ENCODE measurements at regions not wholly inside any gene's neighbourhood (a gene's known extent, or its start where the extent isn't known, plus 50 kb on each side); places are given as distances from the start of the nearest gene placed in this dataset.

DNA sequence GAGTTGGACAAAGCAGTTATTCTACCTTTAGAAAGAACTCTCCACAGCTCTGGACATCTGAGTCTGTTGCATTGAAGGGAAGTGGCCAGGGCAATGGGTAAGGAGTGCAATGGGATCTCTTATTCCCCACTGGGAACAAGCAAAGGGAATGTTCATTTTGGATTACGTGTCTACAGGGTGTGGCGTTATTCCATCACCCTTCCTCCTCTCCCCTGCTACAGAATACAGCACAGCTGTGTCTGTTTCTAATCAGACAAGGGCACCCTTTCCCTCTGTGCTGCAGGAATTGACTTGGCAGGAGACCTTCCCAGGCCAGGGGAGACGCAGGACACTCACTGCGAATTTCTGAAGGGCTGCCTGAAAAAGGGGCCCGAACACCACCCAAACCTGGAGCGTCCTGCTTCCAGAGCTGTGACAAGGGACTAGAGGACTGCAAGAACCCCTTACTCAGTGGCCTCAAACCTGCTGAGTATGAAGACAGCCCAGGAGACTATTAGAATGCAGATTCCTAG lies 163.6 kb upstream of the RAB4A start:
- Mint-ChIP-seq H3K4me1 (ENCODE audit: low read depth) (no peaks in the 10 kb centered on the region), H3K36me3 (ENCODE audit: low read depth) (no peaks in the 10 kb centered on the region), H3K4me3 (no peak overlapping the region), H3K27me3 (ENCODE audit: low read depth) (peaks cover 7% of the 10 kb centered on the region), H3K9me3 (ENCODE audit: insufficient read depth) (no peaks in the 10 kb centered on the region), H3K27ac (no peak overlapping the region)
- no peak for ATAC-seq
- no peak for DNase-seq
- ChIA-PET CTCF (no interaction called here), POLR2A (no interaction called here)

DNA sequence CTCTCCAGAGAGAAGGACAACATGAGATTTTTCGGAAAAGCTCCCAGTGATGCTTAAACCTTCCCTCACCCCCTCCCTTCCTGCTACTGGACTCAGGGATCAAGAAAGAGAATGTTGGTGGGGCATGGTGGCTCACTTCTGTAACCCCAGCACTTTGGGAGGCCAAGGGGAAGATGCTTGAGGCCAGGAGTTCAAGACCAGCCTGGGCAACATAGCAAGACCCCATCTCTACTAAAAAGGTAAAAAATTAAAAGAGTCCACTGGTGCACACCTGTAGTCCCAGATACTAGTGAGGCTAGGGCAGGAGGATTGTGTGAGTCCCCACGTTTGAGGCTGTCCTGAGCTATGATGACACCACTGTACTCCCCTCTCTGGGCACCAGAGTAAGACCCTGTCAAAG lies 162.9 kb upstream of the RAB4A start:
- H3K4me3 Mint-ChIP-seq, result no peak overlapping the region
- no peaks in the 10 kb centered on the region for H3K4me1 Mint-ChIP-seq (ENCODE audit: low read depth)
- ChIA-PET POLR2A (interaction anchor here (0.8 kb wide), 1 partner anchor 16 kb away, joined by 3 read pairs; no protein-coding TSS in a partner anchor), CTCF (no interaction called here)
- H3K27me3 Mint-ChIP-seq (ENCODE audit: low read depth), result peaks cover 5% of the 10 kb centered on the region
- no peak for ATAC-seq
- H3K27ac Mint-ChIP-seq, result peak overlapping the region; percentile 45
- H3K36me3 Mint-ChIP-seq (ENCODE audit: low read depth), result no peaks in the 10 kb centered on the region
- no peak for DNase-seq
- no peaks in the 10 kb centered on the region for H3K9me3 Mint-ChIP-seq (ENCODE audit: insufficient read depth)

DNA sequence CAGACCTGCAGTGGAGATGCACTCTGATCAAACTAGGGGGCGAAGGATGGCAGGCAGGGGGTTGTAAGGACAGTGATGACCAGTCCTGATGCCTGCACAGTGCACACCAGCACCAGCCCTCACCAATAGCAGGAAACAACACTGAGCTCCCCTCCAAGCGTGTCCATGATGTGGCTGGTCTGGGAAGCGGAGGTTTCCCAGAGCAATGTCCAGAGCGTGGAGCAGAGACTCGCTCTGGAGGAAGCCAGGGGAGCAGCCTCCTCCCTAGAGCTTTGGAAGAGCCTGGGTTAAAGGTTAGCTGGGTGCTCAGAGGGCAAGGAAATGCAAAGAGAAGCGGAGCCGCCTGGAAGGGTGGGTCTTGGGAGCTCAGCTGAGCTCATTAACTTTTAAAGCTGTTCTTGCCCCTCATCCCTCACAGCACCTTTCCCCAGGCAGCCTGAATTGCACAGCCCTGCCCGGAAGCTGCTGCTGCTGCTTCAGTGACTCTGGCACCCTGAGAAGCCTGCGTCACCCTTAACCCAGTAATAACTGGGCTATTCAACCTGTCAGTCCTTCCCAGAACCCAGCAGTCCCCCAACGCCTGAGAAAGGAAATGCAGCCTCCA lies 162.2 kb upstream of the RAB4A start:
- peaks cover 5% of the 10 kb centered on the region for H3K27me3 Mint-ChIP-seq (ENCODE audit: low read depth)
- ATAC-seq, result no peak

DNA sequence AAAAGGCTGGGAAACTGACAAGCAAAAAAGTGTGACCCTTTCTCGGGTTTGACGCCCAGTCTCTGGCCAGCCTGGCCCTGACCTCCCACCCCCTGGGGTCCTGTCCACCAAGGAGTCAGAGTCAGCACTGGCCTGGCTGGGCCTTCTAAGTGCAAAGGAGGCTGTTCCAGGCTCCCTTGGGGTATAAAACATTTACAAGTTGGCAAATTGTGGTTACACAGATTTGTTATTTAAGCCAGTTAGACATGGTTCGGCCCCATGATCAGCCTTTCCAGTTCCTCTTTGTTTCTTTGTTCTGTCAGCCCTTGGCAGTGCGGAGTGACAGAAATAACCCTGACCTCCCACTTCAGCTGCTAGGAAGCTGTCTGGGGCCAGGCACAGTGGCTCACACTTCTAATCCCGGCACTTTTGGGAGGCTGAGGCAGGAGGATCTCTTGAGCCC lies 161.6 kb upstream of the RAB4A start:
- ChIA-PET POLR2A (no interaction called here), CTCF (no interaction called here)
- DNase-seq (no peak), ATAC-seq (no peak)
- peaks cover 5% of the 10 kb centered on the region for H3K27me3 Mint-ChIP-seq (ENCODE audit: low read depth)
- H3K9me3 Mint-ChIP-seq (ENCODE audit: insufficient read depth), result no peaks in the 10 kb centered on the region
- H3K4me3 Mint-ChIP-seq, result no peak overlapping the region
- H3K36me3 Mint-ChIP-seq (ENCODE audit: low read depth), result no peaks in the 10 kb centered on the region
- H3K27ac Mint-ChIP-seq, result no peak overlapping the region
- peaks cover 2% of the 10 kb centered on the region for H3K4me1 Mint-ChIP-seq (ENCODE audit: low read depth)

More for the DNA sequence above, 162.2 kb upstream of the RAB4A start:
- H3K4me3 Mint-ChIP-seq, result no peak overlapping the region
- no peak for DNase-seq
- H3K9me3 Mint-ChIP-seq (ENCODE audit: insufficient read depth), result no peaks in the 10 kb centered on the region
- ChIA-PET POLR2A (interaction anchor here (0.8 kb wide), 1 partner anchor 15 kb away, joined by 3 read pairs; no protein-coding TSS in a partner anchor), CTCF (no interaction called here)
- H3K4me1 Mint-ChIP-seq (ENCODE audit: low read depth), result no peaks in the 10 kb centered on the region
- H3K36me3 Mint-ChIP-seq (ENCODE audit: low read depth), result no peaks in the 10 kb centered on the region
- no peak overlapping the region for H3K27ac Mint-ChIP-seq

DNA sequence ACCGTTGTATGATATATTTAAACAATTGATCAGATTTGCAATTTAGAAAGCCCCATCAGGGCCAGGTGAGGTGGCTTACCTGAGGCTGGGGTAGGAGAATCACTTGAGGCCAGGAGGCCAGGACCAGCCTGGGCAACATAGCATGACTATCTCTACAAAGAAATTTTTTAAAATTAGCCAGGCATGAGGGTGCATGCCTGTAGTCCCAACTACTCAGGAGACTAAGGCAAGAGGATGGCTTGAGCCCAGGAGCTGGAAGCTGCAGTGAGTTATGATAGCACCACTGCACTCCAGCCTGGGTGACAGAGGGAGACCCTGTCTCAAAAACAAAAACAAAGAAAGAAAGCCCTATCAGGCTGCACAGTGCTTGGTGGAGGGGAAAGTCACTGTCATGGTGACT lies 159.9 kb upstream of the RAB4A start:
- no peak for DNase-seq
- no peaks in the 10 kb centered on the region for H3K36me3 Mint-ChIP-seq (ENCODE audit: low read depth)

DNA sequence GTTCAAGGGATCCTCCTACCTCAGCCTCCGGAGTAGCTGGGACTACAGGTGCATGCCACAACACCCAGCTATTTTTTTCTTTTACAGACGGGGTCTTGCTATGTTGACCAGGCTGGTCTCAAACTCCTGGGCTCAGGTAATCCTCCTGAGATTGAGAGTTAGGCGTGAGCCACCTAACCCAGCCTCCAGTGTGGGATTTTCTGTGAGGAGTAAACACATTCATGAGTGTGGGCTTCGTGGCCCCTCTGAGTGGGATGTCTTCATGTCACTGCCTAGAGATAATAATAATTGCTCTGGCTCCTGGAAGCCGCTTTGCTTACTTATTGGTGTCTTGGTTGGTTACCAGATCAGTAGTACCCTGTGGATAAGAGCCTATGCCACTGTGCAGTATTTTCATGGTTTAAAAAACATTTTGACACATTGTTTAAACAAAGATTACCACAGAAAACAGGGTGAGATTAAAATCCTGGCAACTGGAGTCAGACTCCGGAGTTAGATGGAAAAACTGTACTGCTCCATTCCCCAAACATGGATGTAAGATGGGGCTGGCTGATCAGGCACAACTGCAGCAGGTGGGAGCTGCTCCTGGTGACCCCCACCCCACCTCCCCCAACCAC lies 159.1 kb upstream of the RAB4A start:
- peaks cover 2% of the 10 kb centered on the region for H3K27me3 Mint-ChIP-seq (ENCODE audit: low read depth)
- no peak overlapping the region for H3K27ac Mint-ChIP-seq
- ChIA-PET CTCF (interaction anchor here (1.3 kb wide), 1 partner anchor 116 kb away, joined by 3 read pairs; no protein-coding TSS in a partner anchor), POLR2A (no interaction called here)
- ATAC-seq (no peak), DNase-seq (no peak)
- peaks cover 3% of the 10 kb centered on the region for H3K4me1 Mint-ChIP-seq (ENCODE audit: low read depth)
- no peaks in the 10 kb centered on the region for H3K36me3 Mint-ChIP-seq (ENCODE audit: low read depth)
- no peaks in the 10 kb centered on the region for H3K9me3 Mint-ChIP-seq (ENCODE audit: insufficient read depth)
- H3K4me3 Mint-ChIP-seq, result no peak overlapping the region

More for the DNA sequence above, 159.9 kb upstream of the RAB4A start:
- ATAC-seq, result no peak
- no peaks in the 10 kb centered on the region for H3K9me3 Mint-ChIP-seq (ENCODE audit: insufficient read depth)
- peaks cover 5% of the 10 kb centered on the region for H3K27me3 Mint-ChIP-seq (ENCODE audit: low read depth)
- H3K4me3 Mint-ChIP-seq, result no peak overlapping the region
- ChIA-PET POLR2A (no interaction called here), CTCF (interaction anchor here (1.3 kb wide), 1 partner anchor 116 kb away, joined by 3 read pairs; no protein-coding TSS in a partner anchor)
- peaks cover 3% of the 10 kb centered on the region for H3K4me1 Mint-ChIP-seq (ENCODE audit: low read depth)
- no peak overlapping the region for H3K27ac Mint-ChIP-seq

DNA sequence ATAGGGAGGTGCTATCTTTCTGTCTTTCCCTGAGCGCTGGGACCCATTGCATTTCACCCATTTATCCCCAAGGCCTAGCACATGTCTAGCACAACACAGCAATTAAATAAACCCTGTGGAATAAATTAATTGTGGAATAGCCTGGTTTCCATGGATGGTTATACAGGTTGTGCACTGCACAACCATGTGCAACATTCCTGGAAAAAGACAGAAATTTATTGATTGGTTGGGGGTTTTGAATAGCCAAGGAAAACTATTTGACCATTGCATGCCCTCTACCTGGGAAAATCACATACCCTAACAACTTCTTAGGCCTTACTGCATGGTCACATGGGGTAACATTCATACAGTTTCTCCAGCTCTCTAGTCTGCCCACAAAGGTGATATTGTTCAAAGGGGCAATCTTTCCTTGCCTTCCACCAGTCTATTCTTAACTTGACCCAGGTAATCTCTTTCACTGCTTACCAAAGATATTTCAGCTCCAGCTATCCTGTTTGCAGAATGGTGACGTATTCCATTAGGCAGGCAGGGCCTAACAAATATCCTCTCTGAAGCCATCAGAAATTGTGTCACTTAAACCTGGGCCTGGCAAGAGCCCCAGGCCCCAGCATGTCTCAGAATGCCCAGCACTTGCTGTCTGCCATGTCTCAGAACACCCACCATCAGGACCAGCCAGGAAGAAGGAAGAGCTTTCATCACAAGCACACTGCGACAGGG lies 157.9 kb upstream of the RAB4A start:
- Mint-ChIP-seq H3K27me3 (ENCODE audit: low read depth) (peaks cover 2% of the 10 kb centered on the region), H3K4me3 (no peak overlapping the region), H3K9me3 (ENCODE audit: insufficient read depth) (no peaks in the 10 kb centered on the region), H3K27ac (no peak overlapping the region), H3K36me3 (ENCODE audit: low read depth) (no peaks in the 10 kb centered on the region), H3K4me1 (ENCODE audit: low read depth) (peaks cover 3% of the 10 kb centered on the region)
- DNase-seq (no peak), ATAC-seq (no peak)
- ChIA-PET CTCF (no interaction called here), POLR2A (no interaction called here)

DNA sequence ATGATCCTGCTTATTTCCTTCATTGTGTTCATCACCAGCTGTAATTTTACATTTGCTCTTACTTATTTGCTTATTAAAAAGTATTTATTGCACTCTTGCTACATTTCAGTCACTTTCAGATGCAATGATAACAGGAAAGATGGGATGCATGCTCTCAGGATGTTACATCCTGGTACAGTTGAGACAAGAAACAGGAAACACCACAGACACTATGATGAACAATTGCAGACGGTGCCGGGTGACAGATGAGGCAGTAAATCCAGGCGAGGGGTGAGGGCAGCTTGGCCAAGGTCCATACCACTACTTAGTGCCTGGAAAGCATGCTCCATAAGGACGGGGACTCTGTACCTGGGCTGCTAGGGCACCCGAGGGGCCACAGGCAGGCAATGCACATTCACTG lies 156.6 kb upstream of the RAB4A start:
- CTCF ChIA-PET, result no interaction called here

DNA sequence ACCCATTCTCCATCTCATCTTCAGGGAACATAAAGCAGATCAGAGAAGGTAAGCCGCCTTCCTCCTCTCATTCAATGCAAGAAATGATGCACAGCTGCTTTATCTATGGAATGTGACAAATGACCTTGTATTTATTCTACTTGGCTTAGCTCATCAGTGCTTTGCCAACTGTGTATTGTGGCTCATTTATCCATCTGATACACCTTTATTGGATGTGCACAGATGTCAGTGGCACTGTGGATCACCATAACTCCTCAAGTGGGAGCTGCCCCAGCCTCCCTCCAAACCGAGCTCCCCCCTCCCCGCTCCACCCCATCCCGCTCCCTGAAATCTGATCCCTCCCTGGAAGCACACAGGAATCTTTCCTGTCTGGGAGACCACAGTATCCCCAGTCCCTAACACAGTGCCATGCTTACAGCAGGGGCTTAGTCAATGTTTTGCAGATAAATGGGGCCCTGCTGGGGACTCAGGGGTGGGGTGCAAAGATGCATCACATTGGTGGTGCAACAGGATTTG lies 156.0 kb upstream of the RAB4A start:
- H3K27ac Mint-ChIP-seq, result no peak overlapping the region
- no peak for DNase-seq
- no peaks in the 10 kb centered on the region for H3K27me3 Mint-ChIP-seq (ENCODE audit: low read depth)
- no peaks in the 10 kb centered on the region for H3K36me3 Mint-ChIP-seq (ENCODE audit: low read depth)
- H3K4me1 Mint-ChIP-seq (ENCODE audit: low read depth), result peaks cover 9% of the 10 kb centered on the region
- no peak overlapping the region for H3K4me3 Mint-ChIP-seq
- ATAC-seq, result no peak
- ChIA-PET POLR2A (no interaction called here), CTCF (interaction anchor here (0.8 kb wide), 1 partner anchor 113 kb away, joined by 3 read pairs; no protein-coding TSS in a partner anchor)
- H3K9me3 Mint-ChIP-seq (ENCODE audit: insufficient read depth), result no peaks in the 10 kb centered on the region

More for the DNA sequence above, 156.6 kb upstream of the RAB4A start:
- ATAC-seq (no peak), DNase-seq (no peak)
- POLR2A ChIA-PET, result no interaction called here
- Mint-ChIP-seq H3K9me3 (ENCODE audit: insufficient read depth) (no peaks in the 10 kb centered on the region), H3K27ac (no peak overlapping the region), H3K4me1 (ENCODE audit: low read depth) (peaks cover 7% of the 10 kb centered on the region), H3K4me3 (no peak overlapping the region), H3K36me3 (ENCODE audit: low read depth) (no peaks in the 10 kb centered on the region), H3K27me3 (ENCODE audit: low read depth) (no peaks in the 10 kb centered on the region)

DNA sequence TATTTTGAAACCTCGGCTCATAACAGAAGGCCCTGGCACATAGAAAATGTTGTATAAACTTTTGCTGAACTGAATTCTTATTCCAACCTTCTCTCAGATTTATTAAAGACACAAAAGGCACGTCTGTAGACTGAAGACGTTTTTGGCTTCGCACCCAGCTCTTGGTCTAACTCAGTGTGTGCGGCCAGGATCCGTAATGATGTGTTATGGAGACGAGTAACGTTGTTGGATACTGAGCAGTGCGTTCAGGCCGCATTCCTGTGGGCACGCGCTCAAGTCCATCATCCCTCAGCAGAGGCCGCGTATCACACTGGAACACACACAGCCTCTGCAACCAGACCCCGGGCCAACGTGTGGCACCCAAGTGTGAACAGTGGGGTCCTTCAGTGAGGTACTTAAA lies 154.8 kb upstream of the RAB4A start:
- ChIA-PET POLR2A (no interaction called here), CTCF (no interaction called here)
- Mint-ChIP-seq H3K27me3 (ENCODE audit: low read depth) (no peaks in the 10 kb centered on the region), H3K4me1 (ENCODE audit: low read depth) (peaks cover 9% of the 10 kb centered on the region), H3K36me3 (ENCODE audit: low read depth) (no peaks in the 10 kb centered on the region), H3K4me3 (no peak overlapping the region), H3K27ac (no peak overlapping the region), H3K9me3 (ENCODE audit: insufficient read depth) (no peaks in the 10 kb centered on the region)
- no peak for ATAC-seq
- DNase-seq, result no peak

DNA sequence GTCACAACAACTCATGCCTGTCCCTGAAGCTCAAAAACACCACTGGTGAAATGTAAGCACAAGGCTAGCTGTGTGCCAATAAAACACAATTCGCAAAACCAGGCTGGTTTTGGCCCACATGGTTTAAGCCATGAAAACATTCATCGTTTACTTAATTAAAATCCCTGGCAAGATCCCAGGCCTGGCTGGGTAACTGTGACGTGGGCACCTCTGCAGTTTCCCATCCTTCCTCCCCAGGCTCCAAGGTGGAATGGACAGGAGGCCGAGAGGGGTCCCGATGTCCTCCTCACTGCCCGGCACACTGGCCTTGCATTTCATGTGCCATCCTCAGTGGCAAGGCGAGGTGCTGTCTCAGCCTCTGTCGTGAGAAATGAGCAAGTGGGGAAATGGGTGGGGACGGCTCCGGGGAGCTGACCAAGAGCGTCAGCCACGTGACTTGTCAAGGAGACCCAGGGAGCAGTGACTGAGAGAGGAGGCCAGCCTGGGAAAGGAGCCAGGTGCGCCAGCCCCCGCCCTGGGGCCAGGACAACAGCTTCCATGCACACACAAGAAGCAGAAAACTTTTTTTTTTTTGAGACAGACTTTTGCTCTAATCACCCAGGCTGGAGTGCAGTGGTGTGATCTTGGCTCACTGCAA lies 153.1 kb upstream of the RAB4A start:
- no peaks in the 10 kb centered on the region for H3K27me3 Mint-ChIP-seq (ENCODE audit: low read depth)
- peaks cover 9% of the 10 kb centered on the region for H3K4me1 Mint-ChIP-seq (ENCODE audit: low read depth)
- no peaks in the 10 kb centered on the region for H3K36me3 Mint-ChIP-seq (ENCODE audit: low read depth)
- no peaks in the 10 kb centered on the region for H3K9me3 Mint-ChIP-seq (ENCODE audit: insufficient read depth)
- ChIA-PET POLR2A (no interaction called here), CTCF (interaction anchor here (1.1 kb wide), 1 partner anchor 141 kb away, joined by 3 read pairs; no protein-coding TSS in a partner anchor)
- no peak for ATAC-seq
- DNase-seq, result no peak
- no peak overlapping the region for H3K4me3 Mint-ChIP-seq
- H3K27ac Mint-ChIP-seq, result no peak overlapping the region
